ENCODE measurements at regions not wholly inside any gene's neighbourhood (a gene's known extent, or its start where the extent isn't known, plus 50 kb on each side); places are given as distances from the start of the nearest gene placed in this dataset.

- TF ChIP-seq CTCF (IDR thresholded peaks at IDR 0.05; ENCODE audit: insufficient read depth, low read length) (no peak), POLR2AphosphoS5 (IDR thresholded peaks at IDR 0.05; ENCODE audit: low read depth) (no peak)
These were observed 218.3 kb downstream of the TBXT start for GRCh38 chr6:165949324-165949723.

Data from HL-60 (cell line).